ENCODE measurements at regions not wholly inside any gene's neighbourhood (a gene's known extent, or its start where the extent isn't known, plus 50 kb on each side); places are given as distances from the start of the nearest gene placed in this dataset.

DNA sequence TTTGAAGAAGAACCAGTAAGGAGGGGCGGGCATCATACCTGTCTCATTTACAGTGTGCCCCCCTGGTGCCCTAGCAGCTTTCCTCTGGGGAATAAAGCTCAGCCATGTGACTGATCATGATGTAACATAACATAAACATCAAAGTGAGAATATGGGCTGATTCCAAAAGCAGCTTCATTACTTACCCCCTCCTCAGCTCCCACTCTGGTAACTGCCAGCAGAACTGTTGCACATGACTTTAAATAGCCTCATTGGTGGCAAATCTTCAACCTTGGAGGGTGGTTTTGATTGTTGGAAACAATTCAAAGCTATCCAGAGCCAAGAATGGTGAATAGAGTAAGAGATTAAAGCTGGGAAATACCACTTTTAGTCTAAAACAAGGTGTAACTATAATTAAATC, 384.6 kb downstream of the BUD13 start:
- Histone ChIP-seq H3K27me3 (ENCODE audit: control insufficient read depth, insufficient read depth) (peaks cover 3% of the 10 kb centered on the region), H3K4me1 (ENCODE audit: control insufficient read depth, insufficient read depth, low read length) (no peaks in the 10 kb centered on the region), H3K9me3 (ENCODE audit: control insufficient read depth, low read length) (no peaks in the 10 kb centered on the region), H3K27ac (ENCODE audit: low read length) (no peak overlapping the region), H3K4me3 (ENCODE audit: low read length) (no peak overlapping the region)
- intact Hi-C loops (cut with DNase I) = no loop called here
- DNase-seq = no peak
- no peak for ATAC-seq
- WGBS = 94% methylated on average over 1 of the region's 1 CpG

- H3K4me3 ChIP-seq (ENCODE audit: low read length) = no peak overlapping the region
- no peak for DNase-seq
- peaks cover 3% of the 10 kb centered on the region for H3K27me3 ChIP-seq (ENCODE audit: control insufficient read depth, insufficient read depth)
- no peak for ATAC-seq
- H3K27ac ChIP-seq (ENCODE audit: low read length) = no peak overlapping the region
- H3K9me3 ChIP-seq (ENCODE audit: control insufficient read depth, low read length) = no peaks in the 10 kb centered on the region
- intact Hi-C loops (cut with DNase I) = no loop called here
- no peaks in the 10 kb centered on the region for H3K4me1 ChIP-seq (ENCODE audit: control insufficient read depth, insufficient read depth, low read length)
- WGBS = 32% methylated on average over 2 of the region's 2 CpGs
These were observed 385.1 kb downstream of the BUD13 start for GRCh38 chr11:116387641-116388040.

DNA sequence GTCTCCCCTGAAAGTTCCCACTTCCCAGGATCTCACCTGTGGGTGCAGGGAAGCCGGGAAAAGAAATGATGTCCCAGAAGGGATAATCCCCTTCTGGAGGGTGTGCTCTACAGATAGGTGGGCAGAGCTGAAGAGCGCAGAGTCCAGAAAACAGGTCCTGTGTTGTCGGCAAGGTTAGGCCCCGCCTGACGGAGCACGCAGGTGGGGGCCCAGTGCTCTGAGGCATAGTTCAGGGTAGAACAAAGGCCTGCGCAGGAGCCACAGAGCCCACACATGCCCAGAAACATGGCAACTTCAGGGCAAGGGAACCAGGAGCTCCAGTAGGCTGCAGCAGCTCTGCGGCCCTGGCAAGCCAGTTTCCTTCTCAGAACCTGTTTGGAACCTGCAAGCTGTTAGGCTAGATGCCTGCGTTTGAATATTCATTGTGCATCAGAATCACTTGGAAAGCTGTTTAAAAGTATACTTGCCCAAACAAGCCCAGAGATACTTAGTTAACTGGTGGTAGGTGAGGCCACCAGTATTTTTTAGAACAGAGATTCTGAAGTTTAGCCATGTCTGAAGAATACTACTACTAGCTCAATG, 386.6 kb downstream of the BUD13 start:
- DNase-seq (no peak), ATAC-seq (no peak)
- Histone ChIP-seq H3K9me3 (ENCODE audit: control insufficient read depth, low read length) (no peaks in the 10 kb centered on the region), H3K27ac (ENCODE audit: low read length) (no peak overlapping the region), H3K4me1 (ENCODE audit: control insufficient read depth, insufficient read depth, low read length) (no peaks in the 10 kb centered on the region), H3K27me3 (ENCODE audit: control insufficient read depth, insufficient read depth) (peaks cover 6% of the 10 kb centered on the region), H3K4me3 (ENCODE audit: low read length) (no peak overlapping the region)
- WGBS = 94% methylated on average over 9 of the region's 9 CpGs
- intact Hi-C loops (cut with DNase I) = no loop called here

DNA sequence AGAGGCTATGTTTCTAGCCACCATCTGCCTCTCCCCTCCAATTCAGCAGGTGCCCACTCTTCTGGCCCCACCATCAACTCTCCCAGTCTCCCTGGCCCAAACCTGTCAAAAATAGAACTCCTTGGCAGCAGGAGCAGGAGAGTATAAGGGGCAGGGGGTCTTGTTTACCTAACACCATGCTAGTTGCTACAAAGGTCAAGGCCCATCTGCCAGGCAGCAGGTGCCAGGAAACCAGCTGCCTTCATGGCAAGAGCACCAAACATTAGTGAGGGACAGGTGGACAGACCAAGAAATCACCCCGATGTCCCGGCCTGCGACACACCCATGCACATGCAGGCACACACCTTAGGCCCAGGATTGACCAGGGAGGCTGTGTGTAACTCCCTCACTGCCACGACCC, 387.9 kb downstream of the BUD13 start:
- WGBS = 89% methylated on average over 4 of the region's 4 CpGs
- Histone ChIP-seq H3K4me3 (ENCODE audit: low read length) (no peak overlapping the region), H3K4me1 (ENCODE audit: control insufficient read depth, insufficient read depth, low read length) (no peaks in the 10 kb centered on the region), H3K27me3 (ENCODE audit: control insufficient read depth, insufficient read depth) (peaks cover 3% of the 10 kb centered on the region), H3K9me3 (ENCODE audit: control insufficient read depth, low read length) (no peaks in the 10 kb centered on the region), H3K27ac (ENCODE audit: low read length) (no peak overlapping the region)
- ATAC-seq = no peak
- intact Hi-C loops (cut with DNase I) = no loop called here
- no peak for DNase-seq

DNA sequence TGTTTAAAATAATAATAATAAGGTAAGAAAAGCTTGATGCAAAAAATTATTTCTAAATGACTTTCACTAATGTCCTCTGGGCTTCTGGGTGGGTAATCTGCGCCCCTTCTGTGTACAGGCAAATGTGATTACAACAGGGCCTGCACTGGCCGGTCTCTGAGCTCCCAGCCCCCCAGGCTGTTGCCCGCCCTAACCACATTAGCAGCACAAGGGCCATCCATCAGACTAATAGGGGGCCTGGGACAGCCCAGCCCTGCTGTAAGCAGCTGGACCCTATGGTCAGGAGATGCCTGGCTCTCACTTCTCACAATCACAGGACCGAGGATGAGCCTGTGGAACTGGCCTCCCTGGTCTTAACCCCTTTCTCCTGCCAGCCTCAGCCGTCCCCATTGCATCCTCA, 388.4 kb downstream of the BUD13 start:
- DNase-seq (no peak), ATAC-seq (no peak)
- WGBS = 62% methylated on average over 5 of the region's 5 CpGs
- no peak overlapping the region for H3K4me3 ChIP-seq (ENCODE audit: low read length)
- peaks cover 3% of the 10 kb centered on the region for H3K27me3 ChIP-seq (ENCODE audit: control insufficient read depth, insufficient read depth)
- no peak overlapping the region for H3K27ac ChIP-seq (ENCODE audit: low read length)
- intact Hi-C loops (cut with DNase I) = no loop called here
- H3K9me3 ChIP-seq (ENCODE audit: control insufficient read depth, low read length) = no peaks in the 10 kb centered on the region
- no peaks in the 10 kb centered on the region for H3K4me1 ChIP-seq (ENCODE audit: control insufficient read depth, insufficient read depth, low read length)

GRCh38 chr11:116379185-116379828, 393.5 kb downstream of the BUD13 start:
- no peaks in the 10 kb centered on the region for H3K4me1 ChIP-seq (ENCODE audit: control insufficient read depth, insufficient read depth, low read length)
- intact Hi-C loops (cut with DNase I) = no loop called here
- H3K9me3 ChIP-seq (ENCODE audit: control insufficient read depth, low read length) = no peaks in the 10 kb centered on the region
- DNase-seq (peak in 2 of 3 donors; percentile 40 to 80), ATAC-seq (no peak)
- 30% methylated on average over 7 of the region's 7 CpGs for WGBS
- no peak overlapping the region for H3K27ac ChIP-seq (ENCODE audit: low read length)
- peaks cover 5% of the 10 kb centered on the region for H3K27me3 ChIP-seq (ENCODE audit: control insufficient read depth, insufficient read depth)
- no peak overlapping the region for H3K4me3 ChIP-seq (ENCODE audit: low read length)

DNA sequence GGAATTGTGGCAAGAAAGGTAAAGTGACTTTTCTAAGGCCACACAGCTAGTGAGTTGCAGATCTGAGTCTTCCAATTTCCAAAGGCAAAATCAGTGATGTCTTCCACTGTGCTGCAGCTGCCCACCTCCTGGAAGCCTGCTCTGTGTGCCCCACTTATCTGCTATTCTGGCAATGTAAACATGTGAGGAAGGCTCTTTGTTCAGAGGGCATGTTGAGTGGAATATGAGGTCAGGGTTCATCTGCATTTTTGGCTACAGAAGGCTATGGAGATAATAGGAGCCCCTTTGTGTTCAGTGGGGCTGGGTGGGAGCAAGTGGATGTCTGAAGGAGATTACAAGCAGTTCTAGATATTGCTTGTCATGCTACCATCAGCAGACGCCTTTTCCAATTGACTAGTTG, 396.2 kb downstream of the BUD13 start:
- intact Hi-C loops (cut with DNase I) = no loop called here
- DNase-seq = no peak
- H3K27ac ChIP-seq (ENCODE audit: low read length) = no peak overlapping the region
- WGBS = 16% methylated on average over 1 of the region's 1 CpG
- H3K9me3 ChIP-seq (ENCODE audit: control insufficient read depth, low read length) = no peaks in the 10 kb centered on the region
- H3K4me3 ChIP-seq (ENCODE audit: low read length) = no peak overlapping the region
- H3K27me3 ChIP-seq (ENCODE audit: control insufficient read depth, insufficient read depth) = peaks cover 2% of the 10 kb centered on the region
- H3K4me1 ChIP-seq (ENCODE audit: control insufficient read depth, insufficient read depth, low read length) = no peaks in the 10 kb centered on the region
- ATAC-seq = no peak

- Histone ChIP-seq H3K4me1 (ENCODE audit: control insufficient read depth, insufficient read depth, low read length) (no peaks in the 10 kb centered on the region), H3K9me3 (ENCODE audit: control insufficient read depth, low read length) (no peaks in the 10 kb centered on the region), H3K27ac (ENCODE audit: low read length) (no peak overlapping the region), H3K27me3 (ENCODE audit: control insufficient read depth, insufficient read depth) (peaks cover 2% of the 10 kb centered on the region), H3K4me3 (ENCODE audit: low read length) (no peak overlapping the region)
- ATAC-seq (no peak), DNase-seq (no peak)
- WGBS = 82% methylated on average over 1 of the region's 1 CpG
- intact Hi-C loops (cut with DNase I) = no loop called here
These were observed 396.7 kb downstream of the BUD13 start for GRCh38 chr11:116376054-116376453.

- no peak for DNase-seq
- H3K9me3 ChIP-seq (ENCODE audit: control insufficient read depth, low read length) = no peaks in the 10 kb centered on the region
- 92% methylated on average over 1 of the region's 1 CpG for WGBS
- no peak overlapping the region for H3K4me3 ChIP-seq (ENCODE audit: low read length)
- no peaks in the 10 kb centered on the region for H3K4me1 ChIP-seq (ENCODE audit: control insufficient read depth, insufficient read depth, low read length)
- intact Hi-C loops (cut with DNase I) = no loop called here
- ATAC-seq = no peak
- H3K27ac ChIP-seq (ENCODE audit: low read length) = no peak overlapping the region
- H3K27me3 ChIP-seq (ENCODE audit: control insufficient read depth, insufficient read depth) = peaks cover 2% of the 10 kb centered on the region
These were observed 397.6 kb downstream of the BUD13 start for GRCh38 chr11:116375221-116375620.

GRCh38 chr11:116374085-116374484, 398.7 kb downstream of the BUD13 start:
- no peak for ATAC-seq
- intact Hi-C loops (cut with DNase I) = no loop called here
- no peaks in the 10 kb centered on the region for H3K9me3 ChIP-seq (ENCODE audit: control insufficient read depth, low read length)
- 88% methylated on average over 1 of the region's 1 CpG for WGBS
- peaks cover 2% of the 10 kb centered on the region for H3K27me3 ChIP-seq (ENCODE audit: control insufficient read depth, insufficient read depth)
- no peaks in the 10 kb centered on the region for H3K4me1 ChIP-seq (ENCODE audit: control insufficient read depth, insufficient read depth, low read length)
- no peak overlapping the region for H3K4me3 ChIP-seq (ENCODE audit: low read length)
- no peak overlapping the region for H3K27ac ChIP-seq (ENCODE audit: low read length)
- no peak for DNase-seq

- no peaks in the 10 kb centered on the region for H3K4me1 ChIP-seq (ENCODE audit: control insufficient read depth, insufficient read depth, low read length)
- DNase-seq = no peak
- H3K27me3 ChIP-seq (ENCODE audit: control insufficient read depth, insufficient read depth) = peaks cover 2% of the 10 kb centered on the region
These were observed 399.5 kb downstream of the BUD13 start for GRCh38 chr11:116373104-116373944.

More at GRCh38 chr11:116373104-116373944, 399.5 kb downstream of the BUD13 start:
- no peak overlapping the region for H3K4me3 ChIP-seq (ENCODE audit: low read length)
- no peaks in the 10 kb centered on the region for H3K9me3 ChIP-seq (ENCODE audit: control insufficient read depth, low read length)
- intact Hi-C loops (cut with DNase I) = no loop called here
- no peak for ATAC-seq
- 72% methylated on average over 10 of the region's 10 CpGs for WGBS
- no peak overlapping the region for H3K27ac ChIP-seq (ENCODE audit: low read length)

Data from right cardiac atrium (tissue), 5 donors.